IPS DF 4.7 (cell line): ENCODE measurements at regions not wholly inside any gene's neighbourhood (a gene's known extent, or its start where the extent isn't known, plus 50 kb on each side); places are given as distances from the start of the nearest gene placed in this dataset.
"Not testable (repeated sequence)": the region's sequence is repeated elsewhere in the genome, so short reads cannot be mapped to it uniquely, and the experiment has no call there.

Experiments
- DNase-seq: peaks from one replicate; pipeline ENCODE4 v3.0.0-alpha.2; 2013; ENCODE audit warnings: low spot score; ENCODE audit errors: extremely low read depth

DNA sequence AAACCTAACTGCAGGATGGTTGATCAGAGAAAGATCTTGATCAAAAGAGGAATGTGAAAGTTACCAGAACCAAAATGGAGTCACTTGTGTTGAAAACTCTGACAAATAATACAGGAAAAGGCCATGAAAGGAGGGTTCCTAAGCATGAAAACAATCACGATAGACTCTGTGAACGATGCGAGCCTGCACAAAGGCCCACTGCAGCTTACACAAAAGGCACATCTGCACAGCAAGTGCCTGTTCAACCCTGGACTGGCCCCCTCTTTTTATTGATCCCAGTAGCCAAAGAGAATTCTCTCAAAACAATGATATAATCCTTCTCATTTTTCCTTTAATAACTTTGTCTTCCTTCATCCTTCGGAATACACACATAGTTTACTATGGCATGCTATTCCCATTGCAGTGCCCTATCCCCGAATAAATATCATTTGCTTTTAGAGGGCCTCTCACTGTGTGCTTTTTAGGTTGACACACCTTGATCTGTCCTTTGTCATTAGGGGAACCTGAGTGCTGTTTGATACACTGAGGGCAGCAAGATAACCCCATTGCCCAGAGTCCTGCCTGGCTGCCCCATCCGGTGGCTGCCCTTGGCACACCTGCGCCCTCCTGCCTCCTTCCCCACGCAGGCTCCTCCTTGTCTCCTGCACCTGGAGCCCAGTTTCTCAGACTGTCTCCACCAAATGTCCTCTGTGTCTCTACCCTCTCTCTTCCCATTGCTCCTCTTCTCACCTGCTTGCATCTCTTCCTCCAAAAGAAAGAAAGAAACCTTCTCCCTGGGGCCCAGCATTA, 98.3 kb upstream of the FRMD1 start:
- DNase-seq = no peak

DNA sequence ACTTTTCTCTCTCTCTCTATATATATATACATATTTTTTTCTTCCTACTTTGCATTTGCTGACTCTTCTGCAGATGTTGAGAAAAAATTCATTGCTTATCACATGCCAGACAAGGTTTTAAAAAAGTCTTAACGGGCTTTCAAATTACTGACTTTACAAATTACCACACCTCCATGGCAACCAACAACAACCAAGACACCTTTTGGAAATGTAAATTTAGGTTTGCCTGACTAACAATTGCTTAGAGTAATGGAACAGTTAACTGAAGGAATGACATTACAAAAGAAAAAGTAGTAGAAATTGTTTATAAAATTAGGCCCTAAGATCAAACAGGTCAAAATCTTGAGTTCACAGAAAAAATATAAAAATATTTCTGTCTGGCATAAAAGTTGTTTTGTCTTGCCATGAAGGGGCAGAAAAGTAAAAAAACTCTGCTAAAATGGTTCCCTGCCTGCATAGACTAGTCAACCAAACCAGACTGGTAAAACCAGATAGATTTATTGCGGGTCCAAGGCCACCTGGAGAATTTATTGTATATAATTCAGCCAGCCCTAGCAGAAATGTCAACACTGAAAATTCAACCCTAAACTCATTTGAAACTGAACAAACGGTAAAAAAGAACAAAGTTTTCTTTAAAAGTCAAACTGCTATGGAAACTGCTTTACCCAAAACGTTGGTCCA, 92.8 kb upstream of the FRMD1 start:
- peak; percentile 76 for DNase-seq

DNA sequence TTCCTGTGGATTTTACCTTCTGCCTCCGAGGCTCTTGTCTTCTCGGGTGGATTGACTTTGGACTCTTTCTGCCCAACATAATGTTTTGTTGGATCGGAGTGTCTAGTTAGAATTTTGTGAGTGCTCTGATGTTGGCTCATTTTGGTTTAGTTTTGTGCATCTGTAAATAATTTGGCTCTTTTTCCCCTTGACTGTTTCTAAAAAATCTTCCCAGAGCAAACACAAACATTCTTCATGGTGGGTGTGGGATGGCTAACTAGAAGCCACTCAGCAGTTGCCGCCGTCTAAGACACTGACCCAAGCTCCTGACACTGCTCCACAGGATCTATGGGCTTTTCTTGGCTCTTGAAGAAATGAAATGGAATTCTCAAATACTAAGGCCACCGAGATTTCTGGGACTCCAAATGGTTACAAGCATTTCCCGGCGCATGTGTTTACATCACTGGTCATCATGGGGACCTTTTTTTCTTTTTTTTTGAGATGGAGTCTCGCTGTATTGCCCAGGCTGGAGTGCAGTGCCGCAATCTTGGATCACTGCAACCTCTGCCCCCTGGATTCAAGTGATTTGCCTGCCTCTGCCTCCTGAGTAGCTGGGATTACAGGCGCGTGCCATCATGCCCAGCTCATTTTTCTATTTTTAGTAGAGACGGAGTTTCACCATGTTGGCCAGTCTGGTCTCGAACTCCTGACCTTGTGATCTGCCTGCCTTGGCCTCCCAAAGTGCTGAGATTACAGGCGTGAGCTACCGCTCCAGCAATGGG, 92.0 kb upstream of the FRMD1 start:
- no peak for DNase-seq

DNA sequence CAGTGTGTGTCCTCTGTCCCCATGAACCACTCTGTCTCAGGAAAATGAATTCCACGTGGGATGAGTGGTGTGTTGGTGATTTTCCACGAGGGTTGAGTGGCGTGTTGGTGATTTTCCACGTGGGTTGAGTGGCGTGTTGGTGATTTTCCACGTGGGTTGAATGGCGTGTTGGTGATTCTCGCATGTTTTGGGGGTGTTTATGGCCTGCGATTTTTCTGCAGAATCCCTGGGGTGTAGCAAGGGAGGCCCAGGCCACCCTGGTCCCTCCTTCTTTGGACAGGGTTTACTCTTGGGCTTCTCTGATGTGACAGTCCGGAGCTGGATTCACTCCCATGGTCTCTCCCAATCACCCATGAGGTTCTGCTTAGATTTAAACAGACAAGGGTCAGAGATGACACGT, 90.6 kb upstream of the FRMD1 start:
- no peak for DNase-seq

DNA sequence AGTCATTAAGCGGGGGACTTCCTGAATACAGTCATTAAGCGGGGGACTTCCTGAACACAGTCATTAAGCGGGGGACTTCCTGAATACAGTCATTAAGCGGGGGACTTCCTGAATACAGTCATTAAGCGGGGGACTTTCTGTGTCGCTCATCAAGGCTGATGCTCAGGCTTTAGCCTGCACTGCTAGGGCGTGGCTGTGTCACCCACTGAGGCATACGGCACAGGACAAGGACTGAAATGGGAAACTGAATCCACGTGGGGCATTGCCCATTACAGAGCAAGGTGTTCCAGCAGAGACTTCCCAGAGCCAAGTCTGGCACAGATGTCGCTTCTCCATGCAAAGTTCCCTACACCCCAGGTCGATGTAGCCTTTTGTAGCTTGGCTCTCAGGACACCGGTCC, 89.9 kb upstream of the FRMD1 start:
- DNase-seq = not testable (repeated sequence)

DNA sequence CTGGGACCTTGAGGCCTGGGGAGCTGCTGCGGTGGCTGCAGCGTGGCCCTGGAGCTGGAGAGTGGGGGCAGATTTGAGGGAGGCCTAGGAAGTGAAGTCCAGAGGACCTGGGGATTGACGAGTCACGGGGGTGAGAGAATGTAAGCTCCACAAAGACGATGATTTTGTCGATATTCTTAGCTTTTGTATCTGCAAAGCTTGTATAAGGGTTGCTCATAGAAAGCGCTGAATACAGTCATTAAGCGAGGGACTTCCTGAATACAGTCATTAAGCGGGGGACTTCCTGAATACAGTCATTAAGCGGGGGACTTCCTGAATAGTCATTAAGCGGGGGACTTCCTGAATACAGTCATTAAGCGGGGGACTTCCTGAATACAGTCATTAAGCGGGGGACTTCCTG, 89.3 kb upstream of the FRMD1 start:
- DNase-seq = not testable (repeated sequence)

DNA sequence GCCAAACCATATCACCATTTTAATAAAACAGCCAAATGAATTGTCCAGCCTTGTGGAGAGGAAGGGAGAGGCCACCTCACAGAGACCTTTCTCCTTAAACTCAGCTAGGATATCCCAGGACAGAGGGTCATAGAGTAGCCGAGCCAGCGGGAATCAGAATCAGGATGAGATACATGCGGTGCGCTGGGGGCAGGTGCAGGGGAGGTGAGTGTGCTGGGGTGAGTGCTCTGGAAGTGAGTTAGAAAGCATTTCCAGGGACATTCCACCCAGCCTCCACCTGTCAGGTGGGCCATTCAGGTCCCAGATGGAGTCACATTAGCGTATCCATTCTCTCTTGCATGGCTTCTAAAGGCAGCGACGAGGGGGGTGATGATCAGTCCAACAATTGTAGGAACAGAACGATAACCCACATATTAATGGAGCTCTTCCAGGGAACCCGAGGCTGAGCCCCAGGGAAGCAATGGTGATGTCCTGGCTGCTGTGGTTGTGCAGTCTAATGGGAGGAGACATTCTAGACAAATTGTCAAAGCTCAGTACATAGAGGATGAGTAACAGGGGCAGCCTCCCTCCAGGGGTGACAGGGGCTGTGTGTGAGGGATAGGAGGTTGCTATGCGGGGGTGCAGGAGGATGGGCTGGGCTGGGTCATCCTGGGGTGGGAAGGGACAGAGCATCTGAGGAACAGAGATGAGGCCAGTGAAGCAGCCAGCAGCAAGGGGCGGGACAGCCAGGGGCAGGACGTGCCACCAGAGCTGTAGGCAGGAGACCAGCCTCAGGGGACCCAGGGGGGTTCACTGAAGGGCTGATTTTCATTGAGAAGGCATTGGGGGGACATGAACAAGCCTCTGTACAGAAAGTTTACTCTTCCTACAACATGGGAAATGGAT, 88.7 kb upstream of the FRMD1 start:
- no peak for DNase-seq

DNA sequence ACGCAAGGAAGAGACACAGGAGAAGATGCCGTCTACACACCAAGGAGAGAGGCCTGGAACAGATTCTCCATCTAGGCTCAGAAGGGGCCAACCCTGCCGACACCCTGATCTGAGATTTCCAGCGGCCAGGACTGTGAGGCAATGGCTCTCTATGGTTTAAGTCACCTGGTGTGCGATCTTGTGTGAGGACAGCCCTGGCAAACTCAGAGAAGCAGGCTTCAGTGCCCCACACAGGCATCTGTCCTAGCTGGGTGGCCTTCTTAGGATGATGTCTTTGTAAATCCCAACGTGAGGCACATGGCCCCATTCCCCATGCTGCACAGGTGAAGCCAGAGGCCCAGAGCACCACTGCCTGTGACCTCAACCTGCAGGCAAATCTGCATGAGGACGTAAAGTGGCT, 87.6 kb upstream of the FRMD1 start:
- no peak for DNase-seq

DNA sequence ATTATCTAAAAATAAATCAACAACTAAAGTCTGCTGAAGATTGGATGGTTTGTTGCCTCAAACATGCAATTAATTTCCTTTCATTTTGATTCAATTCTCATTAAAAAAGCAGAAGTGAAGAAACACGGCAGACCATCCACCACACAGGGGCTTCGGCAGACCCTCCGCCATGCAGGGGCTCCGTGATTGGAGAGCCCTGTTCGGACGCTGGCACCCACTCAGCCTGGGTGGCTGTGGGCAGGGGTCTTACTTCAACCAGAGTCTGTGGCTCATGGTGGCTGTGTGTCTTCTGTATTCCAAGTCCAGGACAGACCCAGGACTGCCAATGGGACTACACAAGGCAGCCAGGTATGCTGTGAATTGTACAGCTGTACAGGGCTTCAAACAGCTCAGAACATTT, 86.9 kb upstream of the FRMD1 start:
- no peak for DNase-seq

DNA sequence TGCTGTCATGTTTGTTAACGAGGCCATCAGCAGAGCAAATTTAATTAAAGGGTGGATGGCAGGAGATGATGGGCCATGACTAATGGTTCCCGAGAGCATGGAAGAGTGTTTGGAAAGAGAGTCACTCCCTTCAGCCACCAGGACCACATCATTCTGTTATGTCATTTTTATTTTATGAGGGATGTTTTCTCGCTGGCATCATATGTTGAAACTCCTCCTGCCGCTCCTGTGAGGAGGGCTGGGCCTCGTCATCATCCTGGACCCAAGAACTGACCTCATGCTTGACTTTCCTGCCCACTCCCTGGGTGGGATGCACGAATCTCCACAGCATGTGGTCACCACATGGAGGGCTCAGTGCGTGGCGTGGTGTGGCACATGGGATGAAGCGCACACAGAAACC, 86.4 kb upstream of the FRMD1 start:
- DNase-seq = no peak

DNA sequence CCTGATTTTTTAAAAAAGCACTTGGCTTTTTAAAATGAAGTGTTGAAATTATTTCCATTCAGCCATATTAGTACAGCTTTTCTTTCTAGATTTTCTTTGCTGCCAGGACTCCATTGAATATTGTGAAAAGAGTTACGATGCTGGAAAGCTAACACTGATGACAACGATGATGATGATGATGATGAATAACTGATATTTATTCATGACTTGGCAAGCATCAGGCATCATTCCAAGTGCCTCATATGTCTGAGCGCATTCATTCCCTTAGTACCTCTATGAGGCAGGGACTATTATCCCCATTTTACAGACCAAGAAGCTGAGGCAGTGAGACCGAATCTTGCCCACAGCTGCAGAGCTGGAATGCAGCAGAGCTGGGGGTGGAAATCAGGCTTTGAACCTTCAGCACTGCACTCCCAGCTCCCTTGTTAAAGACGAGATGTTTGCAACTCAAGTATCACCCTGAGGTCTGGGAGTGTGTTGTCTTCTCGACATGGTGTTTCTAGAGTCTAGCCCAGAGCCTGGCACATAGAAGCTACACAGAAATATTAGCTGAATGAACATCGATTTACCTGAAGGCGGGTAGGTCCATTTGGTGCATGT, 85.5 kb upstream of the FRMD1 start:
- DNase-seq = no peak

DNA sequence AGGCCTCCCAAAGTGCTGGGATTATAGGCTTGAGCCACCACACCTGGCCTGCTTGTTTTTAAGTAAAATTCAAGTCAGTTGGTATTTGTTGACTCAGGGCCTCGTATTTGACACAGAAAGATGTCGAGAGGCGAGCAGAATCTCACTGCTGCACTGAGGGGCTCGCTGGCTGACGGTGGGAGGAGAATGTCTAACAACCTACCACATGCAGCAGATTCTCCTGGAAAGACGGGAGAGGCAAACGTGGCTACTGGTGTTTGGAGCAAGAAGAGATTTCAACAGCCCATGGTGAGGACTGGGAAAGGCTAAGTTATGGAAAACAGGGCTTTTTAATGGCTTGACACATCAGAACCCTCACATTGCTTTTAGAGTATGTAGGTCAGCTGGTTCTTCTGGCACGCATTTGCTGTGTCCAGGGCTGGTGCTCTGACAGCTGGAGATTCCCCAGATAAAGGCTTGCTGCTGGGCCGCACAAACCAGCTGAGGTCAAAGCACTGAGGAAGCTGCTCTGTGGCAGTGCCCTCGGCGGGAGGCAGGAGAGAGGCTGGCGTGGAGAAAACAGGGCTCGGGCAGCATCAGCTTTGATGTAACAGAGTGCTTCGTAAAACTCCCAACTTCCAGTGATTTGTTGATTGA, 84.2 kb upstream of the FRMD1 start:
- no peak for DNase-seq

DNA sequence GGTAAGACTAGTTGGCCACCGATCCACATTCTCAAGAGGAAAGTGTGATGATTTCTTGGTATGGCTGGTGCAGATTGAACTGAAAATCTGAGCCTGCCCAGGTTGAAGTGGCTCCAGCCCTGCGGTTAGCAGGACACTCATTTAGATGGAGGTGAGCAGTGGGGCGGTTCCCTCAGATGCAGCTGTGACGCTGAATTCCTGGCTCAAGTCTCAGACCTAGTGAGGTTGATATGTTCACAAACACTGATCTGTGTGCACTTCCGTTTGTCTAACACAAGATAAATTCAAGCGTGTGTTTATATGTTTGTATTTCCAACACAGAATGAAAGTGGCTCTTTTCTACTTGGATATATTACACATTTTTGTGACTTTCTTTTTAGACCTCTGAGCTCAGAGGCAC, 83.4 kb upstream of the FRMD1 start:
- no peak for DNase-seq

DNA sequence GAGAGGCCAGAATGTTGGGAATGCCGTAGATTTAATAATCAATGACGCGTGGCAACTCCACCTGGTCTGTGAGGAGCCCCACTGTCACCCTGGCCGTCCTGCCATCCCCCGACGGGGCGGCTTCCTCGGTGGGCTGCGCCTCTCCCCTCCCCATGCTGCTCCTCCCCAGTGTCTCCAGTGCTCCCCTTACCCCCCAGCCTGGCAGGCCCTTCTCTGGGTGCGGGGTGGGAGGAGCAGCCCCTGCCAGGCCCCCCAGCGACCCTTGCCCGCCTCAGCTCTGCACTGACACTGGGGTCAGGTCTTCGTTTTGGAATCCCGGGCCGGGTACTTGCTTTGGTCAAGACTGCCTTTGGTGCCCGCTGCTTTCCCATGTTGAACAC, 82.3 kb upstream of the FRMD1 start:
- DNase-seq = no peak

DNA sequence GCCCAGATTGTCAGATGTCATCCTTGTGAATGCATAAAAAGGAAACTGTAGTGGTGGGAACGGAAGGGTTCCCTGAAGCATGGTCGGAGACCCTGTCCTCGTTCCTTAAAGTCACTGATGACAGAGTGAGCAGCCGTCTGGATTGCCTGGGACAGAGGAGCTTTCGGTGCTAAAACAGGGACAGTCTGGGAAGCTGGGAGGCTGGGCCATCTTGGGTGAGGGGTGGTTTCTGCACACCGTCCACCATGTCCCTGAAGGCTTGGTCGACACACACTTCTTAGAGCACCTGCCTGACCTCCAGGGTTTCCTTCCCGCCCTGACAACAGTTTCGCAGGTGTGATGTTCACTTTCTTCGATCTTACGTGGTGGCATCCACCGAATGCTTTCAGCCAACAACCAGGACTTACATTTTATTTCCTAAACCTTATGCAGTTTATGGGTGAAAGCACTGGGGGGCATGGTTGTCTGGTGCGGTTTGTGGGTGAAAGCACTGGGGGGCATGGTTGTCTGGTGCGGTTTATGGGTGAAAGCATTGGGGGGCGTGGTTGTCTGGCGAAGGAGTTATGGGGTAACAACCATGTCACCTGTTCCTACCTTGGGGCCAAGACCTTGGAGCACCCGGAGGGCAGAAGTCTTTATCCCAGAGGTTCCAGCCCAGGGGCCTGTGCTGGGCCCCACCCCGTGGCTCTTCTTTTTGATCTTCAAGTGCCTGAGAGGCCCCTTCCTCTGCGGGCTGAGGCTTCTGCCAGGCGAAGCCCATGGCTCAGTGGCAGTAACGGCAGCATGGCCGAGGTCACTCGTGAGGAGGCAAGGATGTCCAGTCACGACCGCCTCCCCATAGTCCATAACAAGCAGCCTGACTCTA, 81.7 kb upstream of the FRMD1 start:
- no peak for DNase-seq

DNA sequence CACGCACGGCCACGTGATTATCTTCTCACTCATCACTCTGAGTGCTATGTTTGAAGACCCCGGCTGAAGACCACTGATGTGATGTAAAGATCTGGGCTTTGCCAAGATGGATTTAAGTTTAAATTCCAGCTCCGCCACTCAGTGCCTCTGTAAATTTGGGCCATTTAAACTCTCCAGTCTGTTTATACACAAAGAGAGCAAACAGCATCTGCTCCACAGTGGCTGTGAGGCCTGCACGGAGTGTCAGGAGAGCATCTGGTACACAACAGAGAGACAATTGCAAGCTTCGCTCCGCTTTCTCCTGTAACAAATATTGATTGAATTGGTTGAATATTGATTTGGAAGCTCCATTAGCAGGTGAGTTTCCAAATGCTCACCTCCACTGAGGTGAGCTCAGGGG, 80.5 kb upstream of the FRMD1 start:
- DNase-seq = no peak

DNA sequence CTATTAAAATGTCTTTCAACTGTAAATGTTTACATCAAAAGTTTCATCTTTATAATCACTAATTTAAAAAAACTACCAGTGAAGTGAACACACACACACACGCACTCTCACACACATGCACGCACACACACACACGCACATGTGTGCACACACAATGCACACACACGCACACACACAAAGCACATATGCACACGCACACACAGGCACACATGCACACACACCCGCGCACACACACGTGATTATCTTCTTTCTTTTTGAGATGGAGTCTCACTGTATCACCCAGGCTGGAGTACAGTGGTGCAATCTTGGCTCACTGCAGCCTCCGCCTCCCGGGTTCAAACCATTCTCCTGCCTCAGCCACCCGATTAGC, 80.0 kb upstream of the FRMD1 start:
- no peak for DNase-seq

DNA sequence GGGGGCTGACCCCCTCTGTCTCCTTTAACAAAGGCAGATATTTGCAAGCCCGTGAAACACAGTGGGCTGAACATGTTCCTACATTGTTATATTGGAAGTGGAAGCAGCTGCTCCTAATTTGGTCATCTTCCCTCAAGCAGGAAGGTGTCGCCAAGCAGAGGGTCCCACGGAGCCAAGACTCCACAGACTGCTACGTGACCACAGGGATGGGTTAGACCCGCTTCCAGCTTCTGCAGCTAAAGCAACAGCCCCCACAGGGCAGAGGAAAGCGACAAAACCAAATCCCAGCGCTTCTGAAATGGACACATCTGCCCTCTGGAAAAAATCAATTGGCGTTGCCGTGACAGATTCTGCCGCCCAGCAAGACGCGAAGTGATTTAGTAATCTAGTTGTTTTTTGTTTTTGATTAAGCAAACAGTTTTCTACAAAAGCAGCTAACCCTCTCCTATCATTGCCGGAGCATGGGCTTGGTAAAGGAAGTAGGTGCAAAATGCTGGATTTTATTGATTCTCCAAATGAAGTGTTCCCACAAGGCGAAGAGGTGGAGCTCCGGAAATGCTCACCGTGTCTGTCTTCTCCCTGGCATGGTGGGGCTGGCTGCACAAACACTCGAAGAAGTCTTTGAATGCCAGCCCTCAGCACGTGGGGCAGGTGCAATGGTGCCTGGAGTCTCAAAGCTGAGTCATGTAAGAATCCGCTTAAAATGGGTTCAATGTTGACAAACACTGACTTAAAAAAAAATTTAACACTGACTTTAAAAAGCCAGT, 79.4 kb upstream of the FRMD1 start:
- DNase-seq = no peak
